DOHH2 (cell line): ENCODE measurements at regions not wholly inside any gene's neighbourhood (a gene's known extent, or its start where the extent isn't known, plus 50 kb on each side); places are given as distances from the start of the nearest gene placed in this dataset.

Source experiments
- H3F3A ChIP-seq: fragments of 200-600 bp; sonication (generic), shearing (Covaris generic); 2 replicates; pipeline ENCODE4 v1.6.0; 2016; ENCODE audit warnings: antibody characterized with exemption, mild to moderate bottlenecking; ENCODE audit not compliant: control insufficient read depth, insufficient read depth
- H3K27ac ChIP-seq: fragments of 200-600 bp; sonication (generic); 2 replicates; pipeline ENCODE4 v1.5.1; 2014; ENCODE audit warnings: low read depth, mild to moderate bottlenecking, low read length, moderate library complexity
- H3K27me3 ChIP-seq: fragments of 200-600 bp; sonication (generic); 2 replicates; pipeline ENCODE4 v1.6.1; 2014; ENCODE audit warnings: mild to moderate bottlenecking, low read length, mixed read lengths; ENCODE audit not compliant: control insufficient read depth
- H3K36me3 ChIP-seq: fragments of 200-600 bp; sonication (generic); 2 replicates; pipeline ENCODE4 v1.6.1; 2014; ENCODE audit warnings: mild to moderate bottlenecking, low read length, moderate library complexity, mixed read lengths; ENCODE audit not compliant: control insufficient read depth
- H3K4me1 ChIP-seq: fragments of 200-600 bp; sonication (generic); 2 replicates; pipeline ENCODE4 v1.6.1; 2014; ENCODE audit warnings: mild to moderate bottlenecking, low read length, mixed read lengths; ENCODE audit not compliant: control insufficient read depth
- H3K4me2 ChIP-seq: fragments of 200-600 bp; sonication (generic); 2 replicates; pipeline ENCODE4 v1.6.0; 2014; ENCODE audit warnings: mild to moderate bottlenecking, low read length, moderate library complexity
- H3K4me3 ChIP-seq: fragments of 200-600 bp; sonication (generic); 2 replicates; pipeline ENCODE4 v1.5.1; 2014; ENCODE audit warnings: mild to moderate bottlenecking, low read length, mixed read lengths
- H3K79me2 ChIP-seq: fragments of 200-600 bp; sonication (generic); 2 replicates; pipeline ENCODE4 v1.6.1; 2014; ENCODE audit warnings: mild to moderate bottlenecking, low read length, mixed read lengths; ENCODE audit not compliant: control insufficient read depth
- H3K9me2 ChIP-seq: fragments of 200-600 bp; sonication (generic); replicated peaks from 2 replicates; pipeline ENCODE4 v1.6.1; 2014; ENCODE audit warnings: mild to moderate bottlenecking, low read length, mixed read lengths; ENCODE audit not compliant: control insufficient read depth
- H3K9me3 ChIP-seq: fragments of 200-600 bp; sonication (generic); 2 replicates; pipeline ENCODE4 v1.6.1; 2014; ENCODE audit warnings: antibody characterized with exemption, low read length, mixed read lengths; ENCODE audit not compliant: control insufficient read depth, insufficient read depth
- H4K20me1 ChIP-seq: fragments of 200-600 bp; sonication (generic); 2 replicates; pipeline ENCODE4 v1.6.0; 2014; ENCODE audit warnings: low read depth, mild to moderate bottlenecking, antibody characterized with exemption, low read length, moderate library complexity; ENCODE audit not compliant: control insufficient read depth, insufficient read depth
- CTCF ChIP-seq: fragments of 200-600 bp; sonication (generic); IDR thresholded peaks from one replicate; pipeline ENCODE4 v1.5.1; 2014; ENCODE audit warnings: antibody characterized with exemption, mild to moderate bottlenecking, low read depth, low read length; ENCODE audit not compliant: poor library complexity, severe bottlenecking
- EZH2phosphoT487 ChIP-seq: fragments of 200-600 bp; sonication (generic); IDR thresholded peaks from 2 replicates; pipeline ENCODE4 v1.6.1; 2017; ENCODE audit warnings: borderline replicate concordance, mild to moderate bottlenecking, antibody characterized with exemption, low read length, moderate library complexity, mixed read lengths

- H3K4me3 ChIP-seq, result no peak overlapping the region
- TF ChIP-seq EZH2phosphoT487 (no peak), CTCF (no peak)
- H3F3A ChIP-seq, result no peaks in the 10 kb centered on the region
Observed at GRCh38 chr6:6905961-6906518, 201.7 kb upstream of the RREB1 start.

GRCh38 chr6:6906570-6907213 is 201.1 kb upstream of the RREB1 start:
- H3K4me3 ChIP-seq, result no peak overlapping the region

More at GRCh38 chr6:6905961-6906518, 201.7 kb upstream of the RREB1 start:
- H3K9me2 ChIP-seq, result no peaks in the 10 kb centered on the region
- no peaks in the 10 kb centered on the region for H3K36me3 ChIP-seq
- no peaks in the 10 kb centered on the region for H4K20me1 ChIP-seq
- H3K27ac ChIP-seq, result no peak overlapping the region
- no peaks in the 10 kb centered on the region for H3K79me2 ChIP-seq
- H3K4me2 ChIP-seq, result no peak overlapping the region
- no peaks in the 10 kb centered on the region for H3K4me1 ChIP-seq
- peaks cover 15% of the 10 kb centered on the region; the same call in 1 of the 2 replicates for H3K27me3 ChIP-seq
- no peaks in the 10 kb centered on the region for H3K9me3 ChIP-seq

GRCh38 chr6:6907286-6907685 is 200.5 kb upstream of the RREB1 start:
- H3K4me1 ChIP-seq, result no peaks in the 10 kb centered on the region
- no peak overlapping the region for H3K4me2 ChIP-seq
- peaks cover 15% of the 10 kb centered on the region; the same call in 1 of the 2 replicates for H3K27me3 ChIP-seq
- no peak overlapping the region for H3K27ac ChIP-seq
- no peak overlapping the region for H3K4me3 ChIP-seq
- H3K9me2 ChIP-seq, result no peaks in the 10 kb centered on the region
- no peak for TF ChIP-seq EZH2phosphoT487
- TF ChIP-seq CTCF, result no peak
- H3F3A ChIP-seq, result no peaks in the 10 kb centered on the region
- no peaks in the 10 kb centered on the region for H4K20me1 ChIP-seq
- no peaks in the 10 kb centered on the region for H3K79me2 ChIP-seq
- H3K9me3 ChIP-seq, result no peaks in the 10 kb centered on the region
- no peaks in the 10 kb centered on the region for H3K36me3 ChIP-seq

More at GRCh38 chr6:6906570-6907213, 201.1 kb upstream of the RREB1 start:
- Histone ChIP-seq H3F3A (no peaks in the 10 kb centered on the region), H3K27me3 (peaks cover 15% of the 10 kb centered on the region; the same call in 1 of the 2 replicates), H3K4me2 (no peak overlapping the region), H3K9me2 (no peaks in the 10 kb centered on the region), H3K4me1 (no peaks in the 10 kb centered on the region), H3K79me2 (no peaks in the 10 kb centered on the region), H4K20me1 (no peaks in the 10 kb centered on the region), H3K27ac (no peak overlapping the region), H3K9me3 (no peaks in the 10 kb centered on the region), H3K36me3 (no peaks in the 10 kb centered on the region)
- TF ChIP-seq CTCF (no peak), EZH2phosphoT487 (no peak)
